ENCODE measurements at regions not wholly inside any gene's neighbourhood (a gene's known extent, or its start where the extent isn't known, plus 50 kb on each side); places are given as distances from the start of the nearest gene placed in this dataset.

GRCh38 chr5:155935723-155936122, 391.2 kb upstream of the SGCD start:
- DNase-seq: no peak

GRCh38 chr5:155936520-155937406, 390.2 kb upstream of the SGCD start:
- no peak for DNase-seq

- no peak for DNase-seq
These were observed 388.9 kb upstream of the SGCD start for GRCh38 chr5:155938051-155938450.

- DNase-seq: no peak
These were observed 385.6 kb upstream of the SGCD start for GRCh38 chr5:155941340-155941739.

GRCh38 chr5:155943516-155944407, 383.2 kb upstream of the SGCD start:
- peak; percentile 11 for DNase-seq

- no peak for DNase-seq
These were observed 379.4 kb upstream of the SGCD start for GRCh38 chr5:155947394-155948062.

GRCh38 chr5:155948576-155948975, 378.4 kb upstream of the SGCD start:
- DNase-seq: no peak

GRCh38 chr5:155952486-155953089, 374.4 kb upstream of the SGCD start:
- DNase-seq: no peak

GRCh38 chr5:155953335-155953734, 373.6 kb upstream of the SGCD start:
- no peak for DNase-seq

GRCh38 chr5:155954701-155955445, 372.1 kb upstream of the SGCD start:
- no peak for DNase-seq

- no peak for DNase-seq
These were observed 369.1 kb upstream of the SGCD start for GRCh38 chr5:155957884-155958283.

- DNase-seq: no peak
These were observed 367.9 kb upstream of the SGCD start for GRCh38 chr5:155959082-155959481.

GRCh38 chr5:155960177-155960576, 366.8 kb upstream of the SGCD start:
- DNase-seq: no peak

GRCh38 chr5:155969537-155969936, 357.4 kb upstream of the SGCD start:
- no peak for DNase-seq

- no peak for DNase-seq
These were observed 352.6 kb upstream of the SGCD start for GRCh38 chr5:155974369-155974768.

- no peak for DNase-seq
These were observed 348.1 kb upstream of the SGCD start for GRCh38 chr5:155978850-155979249.

- no peak for DNase-seq
These were observed 344.6 kb upstream of the SGCD start for GRCh38 chr5:155982354-155982753.

- DNase-seq: no peak
These were observed 343.0 kb upstream of the SGCD start for GRCh38 chr5:155983954-155984353.

GRCh38 chr5:155987265-155987810, 339.6 kb upstream of the SGCD start:
- no peak for DNase-seq

- no peak for DNase-seq
These were observed 337.1 kb upstream of the SGCD start for GRCh38 chr5:155989879-155990278.

GRCh38 chr5:155996123-155996522, 330.8 kb upstream of the SGCD start:
- DNase-seq: no peak

- DNase-seq: no peak
These were observed 328.7 kb upstream of the SGCD start for GRCh38 chr5:155998257-155998656.
